ENCODE measurements at regions not wholly inside any gene's neighbourhood (a gene's known extent, or its start where the extent isn't known, plus 50 kb on each side); places are given as distances from the start of the nearest gene placed in this dataset.

DNA sequence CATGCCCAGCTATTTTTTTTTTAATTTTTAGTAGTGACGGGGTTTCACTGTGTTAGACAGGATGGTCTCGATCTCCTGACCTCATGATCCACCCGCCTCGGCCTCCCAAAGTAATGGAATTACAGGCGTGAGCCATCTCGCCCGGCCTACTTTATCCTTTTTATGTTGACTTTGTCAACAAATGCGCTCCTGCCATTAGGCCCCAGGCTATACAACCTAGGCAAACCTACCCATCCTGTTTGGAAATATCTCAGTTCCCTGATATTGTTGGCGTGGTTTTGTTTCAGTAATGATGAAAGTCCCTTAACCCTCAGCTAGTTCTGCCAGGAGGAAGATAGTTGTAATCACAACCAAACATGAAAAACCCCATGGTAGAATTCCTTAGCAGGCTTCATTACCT, 249.4 kb upstream of the SOX11 start:
- no peak for DNase-seq (ENCODE audit: low read depth in 2 of 3, low spot score in 2 of 3)

GRCh38 chr2:5444168-5444567, 248.0 kb upstream of the SOX11 start:
- DNase-seq (ENCODE audit: low read depth in 2 of 3, low spot score in 2 of 3): no peak

GRCh38 chr2:5444854-5445253, 247.3 kb upstream of the SOX11 start:
- no peak for DNase-seq (ENCODE audit: low read depth in 2 of 3, low spot score in 2 of 3)

GRCh38 chr2:5449867-5450266, 242.3 kb upstream of the SOX11 start:
- no peak for DNase-seq (ENCODE audit: low read depth in 2 of 3, low spot score in 2 of 3)

DNA sequence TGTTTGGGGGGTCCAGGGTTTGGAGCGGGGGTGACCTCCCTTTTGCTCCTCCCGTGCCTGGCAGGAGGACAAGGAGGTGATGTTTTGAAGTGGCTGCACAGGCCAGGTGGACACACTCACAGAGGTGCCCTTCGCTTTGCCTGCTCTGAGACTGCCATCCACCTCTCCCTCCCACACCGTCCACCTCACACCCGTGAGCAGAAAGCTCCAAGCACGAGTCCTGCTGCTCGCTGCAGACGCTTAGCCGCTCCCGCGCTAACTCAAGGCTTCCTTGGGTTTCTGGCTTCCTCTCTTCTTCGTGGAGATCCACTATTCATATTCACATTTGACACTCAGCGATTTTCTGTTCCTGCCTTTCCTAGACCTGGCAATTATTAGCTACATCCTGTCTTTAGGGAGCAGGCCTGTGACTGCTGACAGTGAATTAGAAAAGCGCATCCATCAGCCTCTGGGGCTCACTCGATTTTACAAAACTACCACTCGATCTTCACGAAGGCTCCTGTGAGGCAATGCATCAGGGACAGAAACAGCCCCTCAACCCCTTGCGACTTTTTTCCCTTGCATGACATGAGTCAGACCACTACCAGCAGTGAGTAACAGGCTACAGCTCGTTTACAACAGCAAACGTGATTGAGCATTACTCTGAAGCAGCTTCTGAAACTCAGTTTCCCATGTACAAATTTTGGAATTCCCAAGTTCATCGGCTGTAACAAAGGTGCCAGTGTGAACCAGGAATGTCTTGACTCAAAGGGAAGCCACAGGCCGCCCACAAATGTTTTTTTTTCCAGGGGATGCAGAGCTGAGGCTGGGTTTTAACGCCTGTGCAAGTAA, 238.7 kb upstream of the SOX11 start:
- DNase-seq (ENCODE audit: low read depth in 2 of 3, low spot score in 2 of 3): no peak

GRCh38 chr2:5454051-5454390, 238.2 kb upstream of the SOX11 start:
- DNase-seq (ENCODE audit: low read depth in 2 of 3, low spot score in 2 of 3): no peak

DNA sequence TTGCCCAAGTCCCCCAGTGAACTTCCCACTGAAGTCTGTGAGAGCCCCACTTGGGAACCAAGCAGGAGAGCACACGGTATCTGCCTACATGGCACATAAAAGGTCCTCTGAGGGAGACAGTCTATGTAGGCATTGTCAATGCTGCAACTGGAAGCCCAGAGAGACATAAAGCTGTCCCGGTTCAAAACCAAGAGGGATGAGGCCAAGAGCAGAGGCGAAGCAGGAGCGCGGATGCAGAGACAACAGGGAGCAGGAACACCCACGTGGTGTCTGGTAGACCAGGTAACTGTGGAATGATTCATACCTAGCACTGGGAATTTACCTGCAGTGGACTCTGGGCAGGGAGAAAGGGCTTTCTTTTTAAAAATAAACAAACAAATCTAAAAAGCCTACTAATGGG, 233.1 kb upstream of the SOX11 start:
- DNase-seq (ENCODE audit: low read depth in 2 of 3, low spot score in 2 of 3): no peak

GRCh38 chr2:5464657-5465056, 227.5 kb upstream of the SOX11 start:
- no peak for DNase-seq (ENCODE audit: low read depth in 2 of 3, low spot score in 2 of 3)

- no peak for DNase-seq (ENCODE audit: low read depth in 2 of 3, low spot score in 2 of 3)
Observed at GRCh38 chr2:5465859-5466258, 226.3 kb upstream of the SOX11 start.

DNA sequence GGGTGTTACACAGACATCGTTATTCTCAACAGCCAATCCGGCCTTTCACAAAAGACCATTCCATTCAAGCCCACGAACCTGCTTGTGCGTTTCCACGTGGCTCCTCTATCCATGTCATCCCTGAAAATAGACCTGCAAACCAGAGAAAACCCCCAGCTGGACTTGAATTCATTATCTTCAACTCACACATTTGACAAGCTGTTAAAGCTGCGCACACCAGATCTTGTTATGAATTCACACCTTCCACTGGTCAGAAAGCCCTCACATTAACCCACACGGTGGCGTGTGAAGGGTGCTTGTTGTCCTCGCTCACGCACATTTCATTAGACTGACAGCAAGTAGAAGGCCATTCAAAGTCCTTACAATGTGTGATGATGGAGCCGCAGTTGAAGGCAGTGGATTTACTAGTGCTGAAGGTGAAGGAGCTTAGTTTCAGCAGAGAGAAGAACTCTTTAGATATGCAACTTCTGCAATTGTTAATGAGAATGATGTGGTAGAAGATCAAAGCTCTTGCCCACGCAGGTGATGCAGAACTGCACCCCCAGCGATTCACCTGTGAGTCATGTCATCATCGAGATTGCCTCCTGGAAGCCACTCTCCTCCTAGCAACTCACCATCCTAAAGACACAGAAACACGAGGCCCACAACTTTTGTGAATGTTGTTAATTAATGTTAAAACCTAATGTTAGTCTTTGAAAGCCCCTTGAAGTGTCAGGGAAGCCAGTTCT, 224.8 kb upstream of the SOX11 start:
- DNase-seq (ENCODE audit: low read depth in 2 of 3, low spot score in 2 of 3): no peak

GRCh38 chr2:5472673-5473072, 219.5 kb upstream of the SOX11 start:
- DNase-seq (ENCODE audit: low read depth in 2 of 3, low spot score in 2 of 3): no peak

- no peak for DNase-seq (ENCODE audit: low read depth in 2 of 3, low spot score in 2 of 3)
Observed at GRCh38 chr2:5473635-5474034, 218.5 kb upstream of the SOX11 start.

DNA sequence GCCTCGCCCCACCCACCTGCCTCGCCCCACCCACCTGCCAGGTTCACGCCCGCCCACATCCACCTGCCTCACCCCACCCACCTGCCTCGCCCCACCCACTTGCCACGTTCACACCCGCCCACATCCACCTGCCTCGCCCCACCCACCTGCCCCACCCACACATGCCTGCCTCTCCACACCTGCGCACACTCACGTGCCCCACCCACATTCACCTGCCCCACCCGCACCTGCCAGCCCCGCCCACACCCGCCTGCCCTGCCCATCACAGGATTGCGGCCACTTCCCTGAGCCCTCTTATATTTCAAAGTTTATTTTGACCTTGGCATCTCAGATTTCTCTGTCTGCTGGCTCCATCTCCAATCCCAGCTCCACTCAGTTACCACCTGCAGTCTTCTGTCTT, 217.5 kb upstream of the SOX11 start:
- DNase-seq (ENCODE audit: low read depth in 2 of 3, low spot score in 2 of 3): no peak

GRCh38 chr2:5479265-5479928, 212.8 kb upstream of the SOX11 start:
- DNase-seq (ENCODE audit: low read depth in 2 of 3, low spot score in 2 of 3): no peak

DNA sequence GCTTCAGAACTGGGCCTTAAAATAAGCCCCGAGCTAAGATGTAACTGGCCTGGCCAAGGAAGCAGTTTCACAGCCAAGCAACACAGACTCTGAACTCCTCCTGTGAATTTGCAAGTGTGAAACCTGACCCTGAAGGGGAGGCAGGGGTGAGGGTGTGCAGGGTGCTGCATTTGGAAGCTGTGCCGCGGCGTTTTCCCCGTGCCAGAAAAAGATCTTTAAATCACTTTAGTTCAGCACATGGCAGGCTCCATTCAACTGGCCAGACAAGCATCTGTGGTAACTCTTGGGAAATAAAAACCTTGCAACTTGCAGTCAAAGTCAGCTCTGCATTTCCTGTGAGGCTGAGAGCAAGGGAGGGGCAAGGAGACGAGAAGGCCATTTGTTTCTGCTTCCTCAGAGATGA, 209.3 kb upstream of the SOX11 start:
- no peak for DNase-seq (ENCODE audit: low read depth in 2 of 3, low spot score in 2 of 3)

DNA sequence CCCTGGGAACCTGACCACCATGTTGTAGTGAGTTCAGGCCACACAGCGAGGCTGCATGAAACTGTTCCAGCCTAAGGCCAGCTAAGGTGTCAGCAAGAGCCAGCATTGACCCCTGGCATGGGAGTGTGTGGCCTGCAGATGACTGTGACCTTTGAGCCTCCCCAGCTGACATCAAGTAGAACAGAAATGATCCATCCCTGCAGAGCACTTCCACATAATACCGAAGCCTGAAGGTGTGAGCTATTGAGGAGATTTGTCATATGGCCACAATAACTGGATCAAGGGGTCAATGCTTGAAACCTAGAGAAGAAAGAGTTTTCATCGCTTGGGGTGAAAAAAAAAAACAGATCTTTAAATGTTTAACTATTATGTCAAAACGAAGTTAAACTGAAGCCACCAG, 207.3 kb upstream of the SOX11 start:
- DNase-seq (ENCODE audit: low read depth in 2 of 3, low spot score in 2 of 3): no peak

- DNase-seq (ENCODE audit: low read depth in 2 of 3, low spot score in 2 of 3): no peak
Observed at GRCh38 chr2:5491523-5491922, 200.7 kb upstream of the SOX11 start.

DNA sequence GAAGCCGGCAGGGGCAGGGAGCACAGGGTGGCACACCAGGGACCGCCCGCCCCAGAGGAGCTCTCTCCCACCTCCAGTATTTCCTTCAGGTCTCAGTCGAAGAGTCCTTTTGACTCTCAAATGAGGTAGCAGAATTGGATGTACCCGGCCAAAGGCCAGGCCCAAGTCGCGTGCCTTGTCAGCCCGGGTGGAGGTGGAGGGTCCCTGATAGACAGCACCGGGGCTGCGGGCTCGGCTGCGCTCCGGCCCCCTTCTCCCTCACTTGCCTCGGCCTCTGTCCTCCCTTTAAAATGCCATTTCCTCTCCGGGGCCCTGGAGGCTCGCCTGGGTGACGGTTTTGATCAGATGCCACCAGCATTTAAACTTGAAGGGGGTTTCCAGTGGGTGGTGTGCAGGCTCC, 198.9 kb upstream of the SOX11 start:
- no peak for DNase-seq (ENCODE audit: low read depth in 2 of 3, low spot score in 2 of 3)

GRCh38 chr2:5494212-5494611, 198.0 kb upstream of the SOX11 start:
- no peak for DNase-seq (ENCODE audit: low read depth in 2 of 3, low spot score in 2 of 3)

DNA sequence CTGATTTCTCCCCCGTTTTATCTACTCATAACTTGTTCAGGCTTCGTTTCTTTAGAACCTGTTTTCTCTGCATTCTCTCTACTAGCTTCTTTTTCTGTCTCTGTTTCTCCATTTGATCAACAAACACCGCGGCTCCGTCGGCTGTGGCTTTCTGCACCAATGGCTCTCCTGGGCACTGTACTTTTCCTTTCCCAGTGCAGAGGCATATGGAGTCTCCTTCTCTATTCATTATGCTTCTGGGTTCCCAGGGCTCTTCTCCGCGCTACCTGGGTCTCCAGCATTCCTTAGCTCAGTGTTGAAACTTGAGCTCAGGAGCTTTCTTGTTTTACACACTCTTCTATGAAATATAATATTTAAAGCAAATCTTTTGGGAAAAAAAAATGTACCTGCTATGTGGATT, 196.6 kb upstream of the SOX11 start:
- DNase-seq (ENCODE audit: low read depth in 2 of 3, low spot score in 2 of 3): no peak

DNA sequence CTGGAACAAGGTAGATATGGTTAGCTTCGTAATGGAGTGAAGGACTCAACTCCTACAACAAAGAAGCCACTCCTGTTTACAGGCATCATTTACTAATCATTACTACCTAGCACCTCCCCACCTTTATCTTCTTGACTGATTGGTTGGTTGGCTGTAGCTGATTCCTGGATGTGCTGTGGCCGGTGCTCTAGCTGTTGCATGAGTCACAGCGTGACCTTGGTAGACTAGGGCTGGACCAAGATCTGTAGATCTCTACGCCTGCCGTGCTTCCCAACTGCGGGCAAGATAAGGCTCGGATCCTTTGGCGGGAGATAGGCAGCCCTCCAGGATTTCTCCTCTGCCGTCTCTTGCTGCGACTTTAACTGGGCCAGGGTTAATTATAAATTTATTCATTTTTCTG, 194.3 kb upstream of the SOX11 start:
- DNase-seq (ENCODE audit: low read depth in 2 of 3, low spot score in 2 of 3): no peak

GRCh38 chr2:5501807-5502206, 190.4 kb upstream of the SOX11 start:
- no peak for DNase-seq (ENCODE audit: low read depth in 2 of 3, low spot score in 2 of 3)
